H9 (cell line): ENCODE measurements at regions not wholly inside any gene's neighbourhood (a gene's known extent, or its start where the extent isn't known, plus 50 kb on each side); places are given as distances from the start of the nearest gene placed in this dataset.

ENCODE experiments used
- DNase-seq: peaks from one replicate; pipeline ENCODE4 v3.0.0-alpha.2; 2017
- H2AFZ ChIP-seq: one replicate; pipeline ENCODE4 v1.6.1; 2013; ENCODE audit warnings: mild to moderate bottlenecking, low read length, control low read depth, moderate library complexity
- H2AK5ac ChIP-seq: 2 replicates; pipeline ENCODE4 v1.6.1; 2013; ENCODE audit warnings: low read length, control low read depth, mixed read lengths; ENCODE audit not compliant: insufficient read length
- H2BK120ac ChIP-seq: one replicate; pipeline ENCODE4 v1.6.1; 2013; ENCODE audit warnings: low read depth, mild to moderate bottlenecking, low read length, control low read depth, inconsistent platforms; ENCODE audit not compliant: poor library complexity, severe bottlenecking
- H2BK12ac ChIP-seq: 2 replicates; pipeline ENCODE4 v1.6.1; 2013; ENCODE audit warnings: low read length, control low read depth, mixed read lengths, low read depth; ENCODE audit not compliant: insufficient read length
- H2BK15ac ChIP-seq: 2 replicates; pipeline ENCODE4 v1.6.1; 2013; ENCODE audit warnings: low read depth, low read length, control low read depth
- H2BK20ac ChIP-seq: one replicate; pipeline ENCODE4 v1.6.1; 2013; ENCODE audit warnings: low read depth, mild to moderate bottlenecking, low read length, control low read depth, inconsistent platforms; ENCODE audit not compliant: poor library complexity, severe bottlenecking
- H2BK5ac ChIP-seq: 2 replicates; pipeline ENCODE4 v1.6.1; 2013; ENCODE audit warnings: low read length, control low read depth, mixed read lengths; ENCODE audit not compliant: insufficient read length
- H3K14ac ChIP-seq: 2 replicates; pipeline ENCODE4 v1.6.1; 2013; ENCODE audit warnings: low read length, control low read depth; ENCODE audit not compliant: insufficient read depth
- H3K18ac ChIP-seq: 2 replicates; pipeline ENCODE4 v1.6.1; 2013; ENCODE audit warnings: low read depth, mild to moderate bottlenecking, mixed read lengths, low read length, control low read depth; ENCODE audit not compliant: insufficient read length
- H3K23ac ChIP-seq: 2 replicates; pipeline ENCODE4 v1.6.1; 2013; ENCODE audit warnings: low read length, control low read depth, mixed read lengths, low read depth; ENCODE audit not compliant: insufficient read length
- H3K23me2 ChIP-seq: 2 replicates; pipeline ENCODE4 v1.6.1; 2013; ENCODE audit warnings: low read depth, mild to moderate bottlenecking, mixed read lengths, low read length, control low read depth; ENCODE audit not compliant: insufficient read length, poor library complexity, severe bottlenecking
- H3K27ac ChIP-seq: 2 replicates; pipeline ENCODE4 v1.5.1; 2013; ENCODE audit warnings: low read length, control low read depth, mixed read lengths, low read depth; ENCODE audit not compliant: insufficient read length
- H3K27me3 ChIP-seq: 2 replicates; pipeline ENCODE4 v1.6.1; 2013; ENCODE audit warnings: low read length, control low read depth, inconsistent platforms; ENCODE audit not compliant: insufficient read depth
- H3K4ac ChIP-seq: 2 replicates; pipeline ENCODE4 v1.6.1; 2013; ENCODE audit warnings: low read depth, mild to moderate bottlenecking, control low read depth, inconsistent platforms, low read length, moderate library complexity
- H3K4me1 ChIP-seq: 2 replicates; pipeline ENCODE4 v1.6.1; 2013; ENCODE audit warnings: low read length, control low read depth, inconsistent platforms; ENCODE audit not compliant: insufficient read depth
- H3K4me2 ChIP-seq: 2 replicates; pipeline ENCODE4 v1.6.1; 2013; ENCODE audit warnings: low read length, control low read depth, mixed read lengths; ENCODE audit not compliant: insufficient read length, insufficient read depth
- H3K56ac ChIP-seq: 2 replicates; pipeline ENCODE4 v1.6.1; 2013; ENCODE audit warnings: low read depth, mild to moderate bottlenecking, mixed read lengths, low read length, control low read depth; ENCODE audit not compliant: insufficient read length
- H3K79me1 ChIP-seq: 2 replicates; pipeline ENCODE4 v1.6.1; 2013; ENCODE audit warnings: low read depth, mild to moderate bottlenecking, moderate library complexity, low read length, control low read depth, inconsistent platforms; ENCODE audit not compliant: insufficient read depth, poor library complexity, severe bottlenecking
- H3K79me2 ChIP-seq: 2 replicates; pipeline ENCODE4 v1.6.1; 2013; ENCODE audit warnings: low read length, control low read depth, inconsistent platforms; ENCODE audit not compliant: insufficient read depth
- H3K9ac ChIP-seq: 2 replicates; pipeline ENCODE4 v1.6.1; 2013; ENCODE audit warnings: low read length, control low read depth, mixed read lengths; ENCODE audit not compliant: insufficient read length; ENCODE audit errors: extremely low read depth
- H3K9me3 ChIP-seq: one replicate; pipeline ENCODE4 v1.6.1; 2013; ENCODE audit warnings: low read depth, low read length, inconsistent platforms; ENCODE audit not compliant: control insufficient read depth
- H3T11ph ChIP-seq: one replicate; pipeline ENCODE4 v1.6.1; 2013; ENCODE audit warnings: mild to moderate bottlenecking, low read length, control low read depth, inconsistent platforms
- H4K20me1 ChIP-seq: one replicate; pipeline ENCODE4 v1.6.1; 2013; ENCODE audit not compliant: control insufficient read depth, insufficient read length, insufficient read depth
- H4K5ac ChIP-seq: 2 replicates; pipeline ENCODE4 v1.6.1; 2013; ENCODE audit warnings: low read depth, mild to moderate bottlenecking, mixed read lengths, low read length, control low read depth; ENCODE audit not compliant: insufficient read length
- H4K8ac ChIP-seq: replicated peaks from 2 replicates; pipeline ENCODE4 v1.6.1; 2013; ENCODE audit warnings: low read length, control low read depth, mixed read lengths, low read depth; ENCODE audit not compliant: insufficient read length
- H4K91ac ChIP-seq: 2 replicates; pipeline ENCODE4 v1.6.1; 2013; ENCODE audit warnings: low read depth, mild to moderate bottlenecking, moderate library complexity, mixed read lengths, low read length, control low read depth; ENCODE audit not compliant: insufficient read length
- H3K27ac Mint-ChIP-seq, 3 experiments: 2 replicates in 2 of 3; 3 replicates in 1 of 3; pipeline ENCODE4 v1.8.0; 2020 to 2021; ENCODE audit warnings: mixed read lengths in 3 of 3, mild to moderate bottlenecking in 1 of 3, moderate library complexity in 1 of 3
- H3K27me3 Mint-ChIP-seq: 2 replicates; pipeline ENCODE4 v1.8.0; 2021; ENCODE audit warnings: low read depth, mild to moderate bottlenecking, moderate library complexity, mixed read lengths
- H3K36me3 Mint-ChIP-seq, 3 experiments: 2 replicates in 2 of 3; 3 replicates in 1 of 3; pipeline ENCODE4 v1.8.0; 2020 to 2021; ENCODE audit warnings: low read depth in 3 of 3, mixed read lengths in 3 of 3; ENCODE audit not compliant: insufficient read depth in 1 of 3
- H3K4me1 Mint-ChIP-seq, 2 experiments: 2 replicates each; pipeline ENCODE4 v1.8.0; 2020; ENCODE audit warnings: mixed read lengths in 2 of 2
- H3K4me3 Mint-ChIP-seq, 2 experiments: 2 replicates in 1 of 2; 3 replicates in 1 of 2; pipeline ENCODE4 v1.8.0; 2020 to 2021; ENCODE audit warnings: mild to moderate bottlenecking in 2 of 2, mixed read lengths in 2 of 2, moderate library complexity in 1 of 2
- H3K9me3 Mint-ChIP-seq, 2 experiments: 2 replicates in 1 of 2; 3 replicates in 1 of 2; pipeline ENCODE4 v1.8.0; 2020; ENCODE audit warnings: mild to moderate bottlenecking in 2 of 2, mixed read lengths in 2 of 2, moderate library complexity in 1 of 2
- WGBS: extraction: QIAGEN DNeasy Blood & Tissue Kit; methylation state at CpG from one replicate; pipeline ENCODE4 v1.1.7; 2013; ENCODE audit warnings: missing lambda C conversion rate, low lambda C conversion rate, mixed read lengths; ENCODE audit not compliant: insufficient read length; ENCODE audit errors: extremely low coverage; 5-methylcytosine and 5-hydroxymethylcytosine counted together
- TF ChIP-seq, protein P1 (sequence below): fragments of 200-600 bp; sonication (generic); conservative IDR thresholded peaks from 3 replicates; pipeline ENCODE4 v1.8.0; 2021; ENCODE audit warnings: antibody characterized with exemption, mild to moderate bottlenecking

DNA sequence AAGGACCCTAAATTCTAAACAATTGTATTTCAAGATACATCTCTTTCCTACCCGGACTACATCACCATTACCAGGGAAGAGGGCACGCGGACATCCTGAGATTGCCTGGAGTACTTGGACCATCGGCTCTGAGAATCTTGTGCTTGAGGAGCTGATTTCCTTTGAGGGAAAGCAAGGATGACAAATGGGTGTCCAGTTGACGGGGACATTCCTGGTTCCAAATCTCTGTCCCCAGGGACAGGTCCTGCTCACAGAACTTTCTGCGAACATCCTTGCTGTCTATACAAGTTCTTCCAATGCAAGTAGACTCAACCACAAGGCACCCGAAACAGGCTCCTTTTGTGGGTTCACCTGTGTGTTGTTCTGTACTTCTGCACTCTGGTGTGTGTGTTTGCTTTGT, 289.5 kb upstream of the MYT1L start:
- Histone ChIP-seq H4K8ac (no peak overlapping the region), H2BK12ac (no peak overlapping the region), H3K9ac (no peak overlapping the region)

More for the DNA sequence above, 289.5 kb upstream of the MYT1L start:
- Histone ChIP-seq H2BK120ac (no peak overlapping the region), H3K23ac (no peak overlapping the region), H2BK5ac (no peak overlapping the region), H2BK20ac (no peak overlapping the region), H3K27me3 (no peaks in the 10 kb centered on the region), H3K9me3 (no peaks in the 10 kb centered on the region), H3T11ph (no peak overlapping the region), H3K79me1 (no peaks in the 10 kb centered on the region), H2BK15ac (no peak overlapping the region), H4K91ac (no peak overlapping the region), H2AK5ac (no peak overlapping the region), H4K5ac (no peak overlapping the region), H3K79me2 (no peaks in the 10 kb centered on the region), H3K18ac (no peak overlapping the region), H3K4me1 (0 out of 2 replicates have a peak, but pooled peaks cover 3% of the 10 kb centered on the region), H2AFZ (no peak overlapping the region), H3K27ac (no peak overlapping the region), H3K23me2 (no peaks in the 10 kb centered on the region), H3K14ac (no peak overlapping the region), H3K56ac (no peak overlapping the region), H4K20me1 (no peaks in the 10 kb centered on the region), H3K4me2 (no peak overlapping the region), H3K4ac (no peak overlapping the region)
- DNase-seq, result no peak
- Mint-ChIP-seq H3K36me3 (no peaks in the 10 kb centered on the region), H3K9me3 (peaks cover 0 to 2% of the 10 kb centered on the region in 2 experiments; a peak in 2 of 5 replicates), H3K4me1 (peaks cover 0 to 2% of the 10 kb centered on the region in 2 experiments; a peak in 1 of 4 replicates), H3K27me3 (peaks cover 22% of the 10 kb centered on the region), H3K4me3 (no peak overlapping the region), H3K27ac (no peak overlapping the region; a peak in 1 of 7 replicates)
- no CpG with 5 or more reads among the region's 7 CpGs for WGBS
- TF ChIP-seq, protein P1, sequence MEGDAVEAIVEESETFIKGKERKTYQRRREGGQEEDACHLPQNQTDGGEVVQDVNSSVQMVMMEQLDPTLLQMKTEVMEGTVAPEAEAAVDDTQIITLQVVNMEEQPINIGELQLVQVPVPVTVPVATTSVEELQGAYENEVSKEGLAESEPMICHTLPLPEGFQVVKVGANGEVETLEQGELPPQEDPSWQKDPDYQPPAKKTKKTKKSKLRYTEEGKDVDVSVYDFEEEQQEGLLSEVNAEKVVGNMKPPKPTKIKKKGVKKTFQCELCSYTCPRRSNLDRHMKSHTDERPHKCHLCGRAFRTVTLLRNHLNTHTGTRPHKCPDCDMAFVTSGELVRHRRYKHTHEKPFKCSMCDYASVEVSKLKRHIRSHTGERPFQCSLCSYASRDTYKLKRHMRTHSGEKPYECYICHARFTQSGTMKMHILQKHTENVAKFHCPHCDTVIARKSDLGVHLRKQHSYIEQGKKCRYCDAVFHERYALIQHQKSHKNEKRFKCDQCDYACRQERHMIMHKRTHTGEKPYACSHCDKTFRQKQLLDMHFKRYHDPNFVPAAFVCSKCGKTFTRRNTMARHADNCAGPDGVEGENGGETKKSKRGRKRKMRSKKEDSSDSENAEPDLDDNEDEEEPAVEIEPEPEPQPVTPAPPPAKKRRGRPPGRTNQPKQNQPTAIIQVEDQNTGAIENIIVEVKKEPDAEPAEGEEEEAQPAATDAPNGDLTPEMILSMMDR, result no peak
